CD4-positive, alpha-beta memory T cell (primary cell): ENCODE measurements at regions not wholly inside any gene's neighbourhood (a gene's known extent, or its start where the extent isn't known, plus 50 kb on each side); places are given as distances from the start of the nearest gene placed in this dataset.

Experiments used
- CTCF ChIA-PET: fragments of 350-600 bp; sonication (Branson Sonifier 250); formaldehyde crosslinking; loops from one replicate; lab custom pipeline; 2021; ENCODE audit warnings: inconsistent platforms; ENCODE audit not compliant: partially characterized antibody; lab: Charles Lee
- POLR2A ChIA-PET: fragments of 350-600 bp; sonication (Branson Sonifier 250); formaldehyde crosslinking; loops from one replicate; lab custom pipeline; 2021; ENCODE audit not compliant: partially characterized antibody; lab: Charles Lee
- DNase-seq, 5 donors: peaks; one replicate each; pipeline versions ENCODE4 v3.0.0 to v3.0.0-alpha.2; 2020 to 2022; ENCODE audit warnings: mixed read lengths in 1 of 5
- H3K27ac ChIP-seq: one replicate; pipeline ENCODE4 v1.7.0; 2013; ENCODE audit warnings: low read depth, low read length
- H3K27me3 ChIP-seq: 2 replicates; pipeline ENCODE4 v1.7.0; 2013; ENCODE audit warnings: mild to moderate bottlenecking, low read length, moderate library complexity; ENCODE audit not compliant: insufficient read depth
- H3K36me3 ChIP-seq: 2 replicates; pipeline ENCODE4 v1.7.0; 2013; ENCODE audit warnings: mild to moderate bottlenecking, low read length, moderate library complexity; ENCODE audit not compliant: insufficient read depth
- H3K4me1 ChIP-seq: 2 replicates; pipeline ENCODE4 v1.7.0; 2013; ENCODE audit warnings: mild to moderate bottlenecking, low read length, moderate library complexity; ENCODE audit not compliant: insufficient read depth
- H3K4me3 ChIP-seq, 2 donors: one replicate each; pipeline ENCODE4 v1.7.0; 2013; ENCODE audit warnings: low read length in 2 of 2, mild to moderate bottlenecking in 1 of 2
- H3K9me3 ChIP-seq, 2 donors: one replicate each; pipeline ENCODE4 v1.7.0; 2013; ENCODE audit warnings: low read length in 2 of 2, control low read depth in 1 of 2; ENCODE audit not compliant: control insufficient read depth in 1 of 2
- H3K27ac Mint-ChIP-seq, 7 donors: one replicate each; pipeline ENCODE4 v1.8.0; 2020 to 2021; ENCODE audit warnings: mixed read lengths in 7 of 7, mild to moderate bottlenecking in 6 of 7, inconsistent platforms in 3 of 7, moderate library complexity in 3 of 7
- H3K27me3 Mint-ChIP-seq, 2 donors: one replicate each; pipeline ENCODE4 v1.8.0; 2020 to 2021; ENCODE audit warnings: mixed read lengths in 2 of 2
- H3K36me3 Mint-ChIP-seq, 2 donors: one replicate each; pipeline ENCODE4 v1.8.0; 2020 to 2021; ENCODE audit warnings: mixed read lengths in 2 of 2, inconsistent platforms in 1 of 2, mild to moderate bottlenecking in 1 of 2
- H3K4me1 Mint-ChIP-seq, 4 donors: one replicate each; pipeline ENCODE4 v1.8.0; 2020 to 2021; ENCODE audit warnings: mixed read lengths in 4 of 4, mild to moderate bottlenecking in 1 of 4
- H3K4me3 Mint-ChIP-seq, 8 donors: one replicate each; pipeline ENCODE4 v1.8.0; 2020 to 2021; ENCODE audit warnings: mixed read lengths in 8 of 8, mild to moderate bottlenecking in 7 of 8, moderate library complexity in 6 of 8, inconsistent platforms in 3 of 8
- H3K9me3 Mint-ChIP-seq, 8 donors: one replicate each; pipeline ENCODE4 v1.8.0; 2020 to 2021; ENCODE audit warnings: mixed read lengths in 8 of 8, mild to moderate bottlenecking in 5 of 8, inconsistent platforms in 3 of 8, moderate library complexity in 1 of 8
- intact Hi-C: fragments of 100-400 bp; cut with micrococcal nuclease; formaldehyde crosslinking; loops from one replicate; pipeline ENCODE4 v1.15.1; 2023

- Histone ChIP-seq H3K27me3 (no peaks in the 10 kb centered on the region), H3K4me1 (no peaks in the 10 kb centered on the region), H3K27ac (no peak overlapping the region), H3K4me3 (no peak overlapping the region), H3K36me3 (no peaks in the 10 kb centered on the region), H3K9me3 (no peaks in the 10 kb centered on the region)
- ChIA-PET POLR2A (interaction anchor here (1.3 kb wide), 1 partner anchor 40 kb away, joined by 5 read pairs; no protein-coding TSS in a partner anchor), CTCF (interaction anchor here (0.7 to 2.2 kb wide), 14 partner anchors 9 to 135 kb away, joined by 3 to 15 read pairs (median 4); no protein-coding TSS in a partner anchor)
- H3K4me3 Mint-ChIP-seq: no peak overlapping the region
- H3K9me3 Mint-ChIP-seq: peaks cover 0 to 2% (median 0%) of the 10 kb centered on the region in 8 donors
- no peaks in the 10 kb centered on the region for H3K27me3 Mint-ChIP-seq
- H3K4me1 Mint-ChIP-seq: peaks cover 0 to 3% (median 0%) of the 10 kb centered on the region in 4 donors
- intact Hi-C loops: no loop called here
- H3K27ac Mint-ChIP-seq: no peak overlapping the region
- DNase-seq: peak in 3 of 5 donors; percentile 5 to 12 (median 6)
- no peaks in the 10 kb centered on the region for H3K36me3 Mint-ChIP-seq
Measured at GRCh38 chr2:217650716-217651360, 352.0 kb downstream of the TNS1 start.

GRCh38 chr2:217650229-217650628 is 352.6 kb downstream of the TNS1 start:
- no peak overlapping the region for H3K27ac ChIP-seq
- Mint-ChIP-seq H3K27me3 (no peaks in the 10 kb centered on the region), H3K36me3 (no peaks in the 10 kb centered on the region), H3K27ac (no peak overlapping the region), H3K4me3 (no peak overlapping the region), H3K9me3 (peaks cover 0 to 2% (median 0%) of the 10 kb centered on the region in 8 donors), H3K4me1 (peaks cover 0 to 3% (median 0%) of the 10 kb centered on the region in 4 donors)
- H3K27me3 ChIP-seq: no peaks in the 10 kb centered on the region
- intact Hi-C loops: no loop called here
- H3K36me3 ChIP-seq: no peaks in the 10 kb centered on the region
- no peaks in the 10 kb centered on the region for H3K4me1 ChIP-seq
- no peak for DNase-seq
- no peak overlapping the region for H3K4me3 ChIP-seq
- ChIA-PET POLR2A (interaction anchor here (1.3 kb wide), 1 partner anchor 40 kb away, joined by 5 read pairs; no protein-coding TSS in a partner anchor), CTCF (interaction anchor here (0.7 to 2.2 kb wide), 13 partner anchors 8 to 136 kb away, joined by 3 to 15 read pairs (median 4); no protein-coding TSS in a partner anchor)
- H3K9me3 ChIP-seq: no peaks in the 10 kb centered on the region

- H3K27me3 Mint-ChIP-seq: no peaks in the 10 kb centered on the region
- Histone ChIP-seq H3K36me3 (no peaks in the 10 kb centered on the region), H3K4me1 (no peaks in the 10 kb centered on the region), H3K27ac (no peak overlapping the region), H3K27me3 (no peaks in the 10 kb centered on the region), H3K4me3 (no peak overlapping the region), H3K9me3 (no peaks in the 10 kb centered on the region)
- no peaks in the 10 kb centered on the region for H3K36me3 Mint-ChIP-seq
- H3K4me3 Mint-ChIP-seq: no peak overlapping the region
- no peak overlapping the region for H3K27ac Mint-ChIP-seq
- DNase-seq: no peak
- POLR2A ChIA-PET: no interaction called here
- intact Hi-C loops: no loop called here
- peaks cover 0 to 3% (median 0%) of the 10 kb centered on the region in 4 donors for H3K4me1 Mint-ChIP-seq
- CTCF ChIA-PET: interaction anchor here (0.7 to 1.2 kb wide), 2 partner anchors 8 to 13 kb away, joined by 3 to 4 read pairs; no protein-coding TSS in a partner anchor
- no peaks in the 10 kb centered on the region for H3K9me3 Mint-ChIP-seq
Measured at GRCh38 chr2:217647925-217648324, 354.9 kb downstream of the TNS1 start.

GRCh38 chr2:217647226-217647625 is 355.6 kb downstream of the TNS1 start:
- H3K27me3 ChIP-seq: no peaks in the 10 kb centered on the region
- POLR2A ChIA-PET: no interaction called here
- Mint-ChIP-seq H3K27ac (no peak overlapping the region), H3K4me1 (peaks cover 0 to 3% (median 0%) of the 10 kb centered on the region in 4 donors), H3K36me3 (no peaks in the 10 kb centered on the region), H3K27me3 (no peaks in the 10 kb centered on the region), H3K4me3 (no peak overlapping the region), H3K9me3 (no peaks in the 10 kb centered on the region)
- H3K4me3 ChIP-seq: no peak overlapping the region
- H3K4me1 ChIP-seq: no peaks in the 10 kb centered on the region
- no peaks in the 10 kb centered on the region for H3K9me3 ChIP-seq
- CTCF ChIA-PET: interaction anchor here (0.7 to 1.2 kb wide), 2 partner anchors 8 to 12 kb away, joined by 3 to 4 read pairs; no protein-coding TSS in a partner anchor
- no peak for DNase-seq
- intact Hi-C loops: no loop called here
- H3K36me3 ChIP-seq: no peaks in the 10 kb centered on the region
- H3K27ac ChIP-seq: no peak overlapping the region

GRCh38 chr2:217645896-217646295 is 356.9 kb downstream of the TNS1 start:
- Histone ChIP-seq H3K27me3 (no peaks in the 10 kb centered on the region), H3K4me1 (no peaks in the 10 kb centered on the region), H3K4me3 (no peak overlapping the region), H3K27ac (no peak overlapping the region), H3K36me3 (no peaks in the 10 kb centered on the region), H3K9me3 (no peaks in the 10 kb centered on the region)
- peaks cover 0 to 3% (median 0%) of the 10 kb centered on the region in 4 donors for H3K4me1 Mint-ChIP-seq
- no peak overlapping the region for H3K4me3 Mint-ChIP-seq
- no peaks in the 10 kb centered on the region for H3K36me3 Mint-ChIP-seq
- DNase-seq: no peak
- no peaks in the 10 kb centered on the region for H3K27me3 Mint-ChIP-seq
- no peak overlapping the region for H3K27ac Mint-ChIP-seq
- POLR2A ChIA-PET: no interaction called here
- no peaks in the 10 kb centered on the region for H3K9me3 Mint-ChIP-seq
- CTCF ChIA-PET: no interaction called here
- intact Hi-C loops: no loop called here

- CTCF ChIA-PET: no interaction called here
- H3K27ac Mint-ChIP-seq: no peak overlapping the region
- intact Hi-C loops: no loop called here
Measured at GRCh38 chr2:217643789-217644301, 358.9 kb downstream of the TNS1 start.

GRCh38 chr2:217642944-217643343 is 359.9 kb downstream of the TNS1 start:
- peaks cover 0 to 1% (median 0%) of the 10 kb centered on the region in 4 donors for H3K4me1 Mint-ChIP-seq
- H3K27ac Mint-ChIP-seq: no peak overlapping the region
- Histone ChIP-seq H3K27me3 (no peaks in the 10 kb centered on the region), H3K36me3 (no peaks in the 10 kb centered on the region), H3K27ac (no peak overlapping the region), H3K4me1 (no peaks in the 10 kb centered on the region), H3K9me3 (no peaks in the 10 kb centered on the region), H3K4me3 (no peak overlapping the region)
- DNase-seq: no peak
- POLR2A ChIA-PET: no interaction called here
- no peaks in the 10 kb centered on the region for H3K9me3 Mint-ChIP-seq
- no peaks in the 10 kb centered on the region for H3K27me3 Mint-ChIP-seq
- CTCF ChIA-PET: interaction anchor here (2.9 kb wide), 1 partner anchor 8 kb away, joined by 15 read pairs; no protein-coding TSS in a partner anchor
- no peaks in the 10 kb centered on the region for H3K36me3 Mint-ChIP-seq
- no peak overlapping the region for H3K4me3 Mint-ChIP-seq
- intact Hi-C loops: no loop called here

More at GRCh38 chr2:217643789-217644301, 358.9 kb downstream of the TNS1 start:
- no peaks in the 10 kb centered on the region for H3K4me1 ChIP-seq
- no peak overlapping the region for H3K27ac ChIP-seq
- peaks cover 0 to 1% (median 0%) of the 10 kb centered on the region in 4 donors for H3K4me1 Mint-ChIP-seq
- no peaks in the 10 kb centered on the region for H3K36me3 ChIP-seq
- no peak for DNase-seq
- no peak overlapping the region for H3K4me3 Mint-ChIP-seq
- no peaks in the 10 kb centered on the region for H3K9me3 Mint-ChIP-seq
- no peaks in the 10 kb centered on the region for H3K9me3 ChIP-seq
- no peaks in the 10 kb centered on the region for H3K27me3 Mint-ChIP-seq
- no peaks in the 10 kb centered on the region for H3K27me3 ChIP-seq
- H3K36me3 Mint-ChIP-seq: no peaks in the 10 kb centered on the region
- no peak overlapping the region for H3K4me3 ChIP-seq
- POLR2A ChIA-PET: no interaction called here
